Muscle layer of duodenum (tissue), 2 donors: ENCODE measurements at regions not wholly inside any gene's neighbourhood (a gene's known extent, or its start where the extent isn't known, plus 50 kb on each side); places are given as distances from the start of the nearest gene placed in this dataset.
"Not testable (repeated sequence)": the region's sequence is repeated elsewhere in the genome, so short reads cannot be mapped to it uniquely, and the experiment has no call there.

Experiments
- H3K27ac ChIP-seq: one replicate; pipeline ENCODE4 v1.7.0; 2013; ENCODE audit warnings: mild to moderate bottlenecking, low read length
- H3K27me3 ChIP-seq: one replicate; pipeline ENCODE4 v1.7.0; 2013; ENCODE audit warnings: low read depth, mild to moderate bottlenecking, control low read depth, low read length
- H3K36me3 ChIP-seq, 2 donors: one replicate each; pipeline ENCODE4 v1.7.0; 2013; ENCODE audit warnings: low read length in 2 of 2, control low read depth in 1 of 2, mild to moderate bottlenecking in 1 of 2; ENCODE audit not compliant: insufficient read depth in 2 of 2, control insufficient read depth in 1 of 2
- H3K4me1 ChIP-seq, 2 donors: one replicate each; pipeline ENCODE4 v1.7.0; 2013; ENCODE audit warnings: low read length in 2 of 2, mild to moderate bottlenecking in 2 of 2, control low read depth in 1 of 2, moderate library complexity in 1 of 2; ENCODE audit not compliant: insufficient read depth in 2 of 2, control insufficient read depth in 1 of 2
- H3K4me3 ChIP-seq, 2 donors: one replicate each; pipeline ENCODE4 v1.7.0; 2013; ENCODE audit warnings: low read length in 2 of 2, low read depth in 1 of 2, mild to moderate bottlenecking in 1 of 2
- H3K9me3 ChIP-seq, 2 donors: one replicate each; pipeline ENCODE4 v1.7.0; 2013; ENCODE audit warnings: low read length in 2 of 2, control low read depth in 1 of 2, mild to moderate bottlenecking in 1 of 2; ENCODE audit not compliant: control insufficient read depth in 1 of 2
- donor health status: healthy.

DNA sequence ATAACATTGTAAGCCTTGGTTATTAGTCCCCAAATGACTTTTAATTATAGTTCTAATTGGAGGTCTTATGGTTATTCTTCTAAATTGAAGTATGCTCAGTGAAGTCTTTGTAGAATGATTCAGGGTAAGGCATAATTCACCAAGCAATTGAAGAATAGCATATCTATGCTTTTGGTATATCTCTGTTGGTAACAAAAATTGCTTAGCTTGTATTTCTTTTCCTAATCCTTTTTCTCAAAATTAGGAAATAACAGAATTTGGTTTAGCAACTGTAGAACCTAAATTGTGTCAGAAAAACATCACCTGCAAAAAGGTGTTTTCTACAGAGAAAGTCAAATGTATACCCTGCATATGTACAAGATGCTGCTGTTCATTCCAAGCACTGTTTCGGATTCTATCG, 189.2 kb upstream of the EPHA4 start:
- H3K27ac ChIP-seq: no peak overlapping the region
- no peaks in the 10 kb centered on the region for H3K27me3 ChIP-seq
- no peak overlapping the region for H3K4me3 ChIP-seq
- no peaks in the 10 kb centered on the region for H3K36me3 ChIP-seq
- no peaks in the 10 kb centered on the region for H3K9me3 ChIP-seq
- H3K4me1 ChIP-seq: no peaks in the 10 kb centered on the region

DNA sequence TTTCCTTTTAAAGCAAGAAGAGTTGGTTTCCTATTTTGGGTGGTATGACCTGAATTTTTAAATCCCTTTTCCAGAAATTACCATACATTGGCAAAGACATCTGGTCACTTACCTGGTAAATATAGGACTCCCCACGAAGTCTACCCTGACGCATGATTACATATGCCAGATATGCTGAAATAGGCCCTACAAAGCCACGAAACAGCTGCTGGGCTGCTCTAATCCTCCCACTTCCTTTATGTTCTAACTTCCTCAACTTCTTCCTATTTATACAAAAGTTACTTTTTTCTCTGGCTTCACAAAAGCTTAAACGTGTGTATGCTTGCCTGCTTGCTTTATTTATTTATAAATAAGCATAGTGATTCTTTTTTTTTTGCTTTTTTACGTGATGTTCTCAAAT, 186.0 kb upstream of the EPHA4 start:
- Histone ChIP-seq H3K9me3 (no peaks in the 10 kb centered on the region), H3K4me3 (no peak overlapping the region), H3K27me3 (no peaks in the 10 kb centered on the region), H3K36me3 (no peaks in the 10 kb centered on the region), H3K4me1 (no peaks in the 10 kb centered on the region), H3K27ac (no peak overlapping the region)

DNA sequence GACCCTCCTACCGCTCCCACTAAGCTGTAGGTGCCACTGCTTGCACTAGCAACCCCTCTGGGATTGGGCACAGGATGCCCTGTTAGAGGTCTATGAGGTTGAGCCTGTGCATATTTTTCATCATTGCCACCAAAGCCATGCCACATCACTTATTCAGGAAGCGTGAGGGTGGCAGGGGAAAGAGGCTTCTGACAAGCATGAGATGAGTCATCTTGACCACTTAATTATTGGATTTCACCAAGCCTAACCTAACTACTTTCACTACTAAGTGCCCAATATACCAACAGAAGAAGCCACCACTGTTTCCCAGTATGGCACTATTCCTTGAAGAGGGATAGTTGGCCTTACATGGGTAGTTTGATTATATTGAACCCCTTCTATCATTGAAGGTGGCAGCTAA, 181.3 kb upstream of the EPHA4 start:
- Histone ChIP-seq H3K4me3 (no peak overlapping the region), H3K27me3 (no peaks in the 10 kb centered on the region)

DNA sequence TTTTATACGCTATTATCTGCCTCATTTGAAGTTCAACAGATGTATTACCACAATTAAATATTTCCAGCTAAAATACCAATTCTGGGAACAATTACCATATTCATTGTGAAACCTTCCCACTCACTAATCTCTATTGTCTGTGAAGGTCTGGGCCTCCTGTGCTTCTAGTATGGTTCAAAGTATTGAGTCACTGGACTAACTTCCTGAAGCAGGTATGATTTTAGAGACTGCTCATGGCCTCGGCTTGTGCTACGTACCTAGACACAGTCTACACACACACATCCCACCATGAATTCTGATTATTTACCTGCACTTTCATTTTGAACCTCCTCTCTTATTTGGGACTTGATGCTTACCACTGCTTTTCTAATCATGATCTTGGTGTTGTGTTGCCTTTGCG, 180.7 kb upstream of the EPHA4 start:
- H3K4me3 ChIP-seq: no peak overlapping the region

More for the DNA sequence above, 181.3 kb upstream of the EPHA4 start:
- Histone ChIP-seq H3K9me3 (no peaks in the 10 kb centered on the region), H3K27ac (no peak overlapping the region), H3K4me1 (no peaks in the 10 kb centered on the region), H3K36me3 (no peaks in the 10 kb centered on the region)

DNA sequence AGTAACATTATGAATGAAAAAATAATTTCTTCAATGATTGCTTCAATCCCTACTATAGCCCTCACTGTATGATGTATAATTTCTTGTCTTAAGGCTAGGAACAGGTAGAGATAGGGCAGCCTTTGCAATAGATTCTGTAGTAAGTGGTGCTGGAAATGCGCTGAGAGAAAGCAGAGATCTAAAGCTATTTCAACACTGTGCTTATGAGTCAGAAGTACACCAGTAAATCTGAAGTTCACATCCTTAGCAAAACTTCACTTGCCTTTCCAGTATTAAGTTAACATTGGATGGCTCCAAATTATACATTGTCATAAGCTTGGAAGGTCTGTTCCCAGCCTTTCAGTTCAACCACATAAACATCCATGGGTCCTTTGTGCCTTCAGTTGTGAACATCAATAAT, 178.2 kb upstream of the EPHA4 start:
- Histone ChIP-seq H3K4me1 (no peaks in the 10 kb centered on the region), H3K4me3 (no peak overlapping the region), H3K27ac (no peak overlapping the region), H3K27me3 (no peaks in the 10 kb centered on the region), H3K36me3 (no peaks in the 10 kb centered on the region), H3K9me3 (no peaks in the 10 kb centered on the region)

More for the DNA sequence above, 180.7 kb upstream of the EPHA4 start:
- H3K9me3 ChIP-seq: no peaks in the 10 kb centered on the region
- no peaks in the 10 kb centered on the region for H3K27me3 ChIP-seq
- no peaks in the 10 kb centered on the region for H3K4me1 ChIP-seq
- H3K36me3 ChIP-seq: no peaks in the 10 kb centered on the region
- H3K27ac ChIP-seq: no peak overlapping the region

DNA sequence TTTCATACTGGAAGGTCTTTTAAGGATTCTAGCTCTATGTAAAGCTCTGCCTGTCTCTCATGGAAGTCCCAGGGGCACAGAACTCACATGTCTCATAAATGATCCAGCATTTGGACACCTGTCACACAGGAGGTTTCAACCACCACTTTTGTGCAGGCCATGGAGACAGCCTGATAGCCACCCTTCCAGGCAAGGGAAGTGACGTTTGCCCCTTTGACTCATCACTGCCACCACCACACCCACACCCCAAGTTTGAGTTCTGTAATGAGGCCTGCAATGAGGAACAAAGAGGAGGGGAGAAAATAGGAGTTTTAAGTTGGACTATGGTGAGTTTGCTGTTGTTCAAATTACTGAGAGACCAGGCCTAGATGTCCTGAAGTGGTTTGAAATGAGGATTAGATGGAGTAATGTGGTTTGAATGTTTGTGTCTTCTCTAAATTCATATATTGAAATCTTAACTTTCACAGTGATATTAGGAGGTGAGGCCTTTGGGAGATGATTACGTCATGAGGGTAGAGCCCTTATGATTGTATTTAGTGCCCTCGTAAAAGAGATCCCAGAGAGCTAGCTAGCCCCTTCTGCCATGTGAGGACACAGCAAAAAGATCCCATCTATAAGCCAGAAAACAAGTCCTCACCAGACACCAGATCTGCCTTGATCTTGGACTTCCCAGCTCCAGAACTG, 175.3 kb upstream of the EPHA4 start:
- H3K4me1 ChIP-seq: no peaks in the 10 kb centered on the region
- no peaks in the 10 kb centered on the region for H3K9me3 ChIP-seq
- no peak overlapping the region for H3K27ac ChIP-seq
- H3K27me3 ChIP-seq: no peaks in the 10 kb centered on the region
- H3K36me3 ChIP-seq: no peaks in the 10 kb centered on the region
- H3K4me3 ChIP-seq: no peak overlapping the region

DNA sequence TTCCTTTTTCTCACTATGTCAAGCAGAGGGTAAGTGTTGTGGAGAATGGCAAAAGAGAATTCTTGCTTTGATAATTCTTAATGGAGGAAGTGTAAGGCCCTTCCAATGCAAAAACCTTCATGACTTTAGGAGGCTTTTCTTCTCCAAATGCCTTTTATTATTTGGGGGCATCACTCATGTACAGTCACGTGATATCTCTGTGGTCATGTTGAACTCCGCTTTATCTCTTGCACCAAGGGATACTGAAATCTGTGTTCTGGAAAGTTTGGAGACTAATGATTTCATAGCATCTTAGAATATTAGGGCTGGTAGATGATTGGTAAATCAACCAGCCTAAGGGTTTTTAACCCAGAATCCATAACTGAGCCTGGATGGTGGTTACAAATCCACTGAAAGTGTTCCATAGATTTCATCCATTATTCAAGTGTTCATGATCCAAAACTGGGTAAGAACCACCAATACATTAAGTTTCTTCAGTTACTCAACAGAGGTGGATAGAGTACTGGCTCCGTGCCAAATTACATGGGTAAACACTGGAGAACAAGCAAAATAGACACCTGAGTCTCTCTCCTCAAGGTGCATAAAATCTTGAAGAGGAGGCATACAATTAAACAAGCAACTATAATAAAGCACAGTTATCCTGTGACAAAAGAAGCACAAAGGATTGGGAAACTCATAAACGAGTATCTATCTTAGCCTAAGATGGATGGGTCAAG, 169.6 kb upstream of the EPHA4 start:
- no peaks in the 10 kb centered on the region for H3K9me3 ChIP-seq
- no peaks in the 10 kb centered on the region for H3K36me3 ChIP-seq
- H3K27me3 ChIP-seq: no peaks in the 10 kb centered on the region
- no peaks in the 10 kb centered on the region for H3K4me1 ChIP-seq
- H3K27ac ChIP-seq: no peak overlapping the region
- H3K4me3 ChIP-seq: no peak overlapping the region

DNA sequence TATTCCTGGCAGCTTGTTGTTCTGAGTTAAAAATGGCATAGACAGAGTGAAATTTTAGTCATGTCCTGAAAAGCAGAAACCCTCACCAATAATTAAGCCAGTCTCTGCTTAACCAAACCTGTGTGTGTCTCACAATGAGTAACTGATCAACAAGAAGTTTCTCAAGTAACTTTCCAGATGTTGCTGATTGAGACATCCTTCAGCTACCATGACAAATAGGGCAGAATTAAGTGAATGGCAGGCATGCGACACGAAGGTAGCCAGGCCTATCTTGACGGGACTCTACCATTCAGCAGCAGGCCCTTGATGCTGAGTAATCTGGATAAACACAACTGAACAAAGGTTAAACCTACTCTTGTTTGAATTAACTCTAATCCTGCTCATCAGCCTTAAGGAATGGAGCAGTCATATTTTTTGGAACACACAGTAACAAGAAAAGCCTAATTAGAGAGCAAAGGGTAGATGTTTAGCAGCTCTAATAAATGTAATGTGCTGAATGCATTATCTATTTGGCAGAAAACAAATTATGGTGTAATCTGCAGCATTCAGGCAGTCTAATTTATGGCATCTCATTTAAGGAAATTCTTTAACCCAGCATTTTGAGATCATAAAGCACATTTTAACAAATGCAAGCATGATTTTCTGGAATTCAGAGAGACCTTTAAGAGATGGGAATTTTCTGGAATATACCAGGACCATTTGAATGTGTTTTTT, 159.5 kb upstream of the EPHA4 start:
- H3K4me3 ChIP-seq: no peak overlapping the region
- no peaks in the 10 kb centered on the region for H3K27me3 ChIP-seq
- H3K27ac ChIP-seq: no peak overlapping the region
- H3K36me3 ChIP-seq: no peaks in the 10 kb centered on the region
- H3K9me3 ChIP-seq: no peaks in the 10 kb centered on the region
- H3K4me1 ChIP-seq: no peaks in the 10 kb centered on the region

DNA sequence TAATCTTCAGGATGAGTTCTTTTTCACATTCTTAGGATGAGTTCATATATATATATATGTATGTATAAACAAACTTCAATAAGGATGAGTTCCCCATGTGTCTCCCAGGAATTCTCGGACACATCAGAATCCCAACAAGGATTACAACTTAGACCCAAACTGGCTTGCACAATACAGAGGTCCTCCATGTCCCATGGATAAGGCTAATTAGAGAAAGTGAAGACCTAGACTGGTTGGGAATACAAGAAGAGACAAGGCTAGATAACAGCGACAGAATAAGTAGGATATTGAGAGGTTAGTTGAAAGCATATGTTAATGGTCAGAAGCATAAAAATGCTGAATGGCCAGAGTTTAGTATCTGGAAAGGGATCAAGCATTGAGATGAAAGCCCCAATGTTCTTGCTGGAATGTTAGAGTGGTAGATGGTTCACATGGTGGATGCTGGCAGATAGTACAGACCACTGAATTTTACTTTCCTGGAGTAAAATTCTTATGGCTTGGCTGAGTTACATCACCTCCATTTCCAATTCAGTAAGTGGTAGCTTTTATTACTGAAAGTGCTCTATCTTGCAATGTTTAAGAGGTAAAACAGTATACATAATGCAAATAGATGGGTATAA, 154.9 kb upstream of the EPHA4 start:
- Histone ChIP-seq H3K9me3 (no peaks in the 10 kb centered on the region), H3K4me3 (no peak overlapping the region), H3K4me1 (no peaks in the 10 kb centered on the region), H3K36me3 (no peaks in the 10 kb centered on the region), H3K27ac (no peak overlapping the region), H3K27me3 (no peaks in the 10 kb centered on the region)

DNA sequence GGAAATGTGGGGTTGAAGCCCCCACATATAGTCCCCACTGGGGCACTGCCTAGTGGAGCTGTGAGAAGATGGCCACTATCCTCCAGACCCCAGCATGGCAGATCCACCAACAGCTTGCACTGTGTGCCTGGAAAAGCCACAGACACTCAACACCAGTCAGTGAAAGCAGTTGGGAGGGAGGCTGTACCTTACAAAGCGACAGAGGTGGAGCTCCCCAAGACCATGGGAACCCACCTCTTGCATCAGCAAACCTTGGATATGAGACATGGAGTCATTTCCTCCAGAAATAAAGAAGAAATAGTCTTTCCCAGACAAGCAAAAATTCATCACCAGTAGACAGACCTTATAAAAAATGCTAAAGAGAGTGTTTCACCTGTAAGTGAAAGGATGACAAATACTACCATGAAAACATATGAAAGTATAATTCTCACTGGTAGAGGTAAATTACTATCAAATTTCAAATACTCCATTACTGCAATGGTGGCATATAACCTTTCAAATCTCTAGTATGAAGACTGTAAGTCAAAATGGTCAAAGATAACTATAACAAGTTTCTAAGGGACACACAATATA, 152.6 kb upstream of the EPHA4 start:
- Histone ChIP-seq H3K4me1 (no peaks in the 10 kb centered on the region), H3K9me3 (no peaks in the 10 kb centered on the region), H3K4me3 (no peak overlapping the region), H3K27ac (no peak overlapping the region), H3K36me3 (no peaks in the 10 kb centered on the region), H3K27me3 (no peaks in the 10 kb centered on the region)

DNA sequence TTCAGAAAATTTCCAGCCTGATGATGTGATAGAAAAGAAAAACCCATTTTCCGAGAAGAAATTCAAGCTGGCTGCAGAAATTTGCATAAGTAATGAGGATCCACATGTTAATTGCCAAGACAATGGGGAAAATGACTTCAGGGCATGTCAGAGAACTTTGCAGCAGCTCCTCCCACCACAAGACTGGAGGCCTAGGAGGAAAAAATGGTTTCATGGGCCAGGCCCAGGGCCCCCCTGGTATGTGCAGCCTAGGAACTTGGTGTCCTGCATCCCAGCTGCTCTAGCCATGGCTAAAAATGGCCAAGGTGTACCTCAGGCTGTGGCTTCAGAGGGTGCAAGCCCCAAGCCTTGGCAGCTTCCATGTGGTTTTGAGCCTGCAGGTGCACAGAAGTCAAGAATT, 152.0 kb upstream of the EPHA4 start:
- H3K36me3 ChIP-seq, H3K27ac ChIP-seq, H3K27me3 ChIP-seq, H3K4me3 ChIP-seq, H3K9me3 ChIP-seq, H3K4me1 ChIP-seq: not testable (repeated sequence)
